Loucy (cell line): ENCODE measurements at regions not wholly inside any gene's neighbourhood (a gene's known extent, or its start where the extent isn't known, plus 50 kb on each side); places are given as distances from the start of the nearest gene placed in this dataset.

ENCODE experiments used
- H2AFZ ChIP-seq: fragments of 200-600 bp; sonication (generic); 2 replicates; pipeline ENCODE4 v1.6.0; 2016; ENCODE audit warnings: antibody characterized with exemption, mild to moderate bottlenecking, low read length, moderate library complexity
- H3F3A ChIP-seq: fragments of 200-600 bp; 2 replicates; pipeline ENCODE4 v1.6.0; 2016; ENCODE audit warnings: antibody characterized with exemption, low read depth, mild to moderate bottlenecking
- H3K27me3 ChIP-seq: fragments of 200-600 bp; sonication (generic); 2 replicates; pipeline ENCODE4 v1.6.1; 2014; ENCODE audit warnings: low read length, mild to moderate bottlenecking; ENCODE audit not compliant: insufficient read depth, poor library complexity, severe bottlenecking
- H3K36me3 ChIP-seq: fragments of 200-600 bp; sonication (generic); 2 replicates; pipeline ENCODE4 v1.6.1; 2016; ENCODE audit warnings: low read length; ENCODE audit not compliant: insufficient read depth
- H3K4me1 ChIP-seq: fragments of 200-600 bp; sonication (generic); 2 replicates; pipeline ENCODE4 v1.5.1; 2014; ENCODE audit warnings: low read length, mild to moderate bottlenecking; ENCODE audit not compliant: insufficient read depth, poor library complexity, severe bottlenecking
- H3K4me2 ChIP-seq: fragments of 200-600 bp; sonication (generic); 2 replicates; pipeline ENCODE4 v1.6.0; 2014; ENCODE audit warnings: antibody characterized with exemption, low read length, low read depth, mild to moderate bottlenecking; ENCODE audit not compliant: poor library complexity, severe bottlenecking
- H3K4me3 ChIP-seq: fragments of 200-600 bp; sonication (generic); 2 replicates; pipeline ENCODE4 v1.5.1; 2014; ENCODE audit warnings: low read length, mild to moderate bottlenecking, mixed read lengths; ENCODE audit not compliant: poor library complexity, severe bottlenecking
- H3K79me2 ChIP-seq: fragments of 200-600 bp; sonication (generic); 2 replicates; pipeline ENCODE4 v1.6.1; 2014; ENCODE audit warnings: low read length; ENCODE audit not compliant: insufficient read depth
- H3K9ac ChIP-seq: fragments of 200-600 bp; sonication (generic); 2 replicates; pipeline ENCODE4 v1.6.0; 2014; ENCODE audit warnings: mild to moderate bottlenecking, low read depth, low read length, moderate library complexity; ENCODE audit not compliant: poor library complexity, severe bottlenecking
- H3K9me2 ChIP-seq: fragments of 200-600 bp; sonication (generic); replicated peaks from 2 replicates; pipeline ENCODE4 v1.6.1; 2016; ENCODE audit warnings: low read depth, low read length, mixed read lengths
- H3K9me3 ChIP-seq: fragments of 200-600 bp; sonication (generic); 2 replicates; pipeline ENCODE4 v1.6.1; 2014; ENCODE audit warnings: mild to moderate bottlenecking, antibody characterized with exemption, low read length, low read depth; ENCODE audit not compliant: insufficient read depth
- H4K20me1 ChIP-seq: fragments of 200-600 bp; sonication (generic); 2 replicates; pipeline ENCODE4 v1.6.0; 2014; ENCODE audit warnings: antibody characterized with exemption, low read length, mild to moderate bottlenecking; ENCODE audit not compliant: insufficient read depth, poor library complexity, severe bottlenecking
- EZH2phosphoT487 ChIP-seq: fragments of 200-600 bp; IDR thresholded peaks from 2 replicates; pipeline ENCODE4 v1.6.1; 2018; ENCODE audit warnings: antibody characterized with exemption, mild to moderate bottlenecking, moderate library complexity, borderline replicate concordance
- TF ChIP-seq, protein P1 (sequence below): fragments of 200-600 bp; sonication (generic); conservative IDR thresholded peaks from 2 replicates; pipeline ENCODE4 v1.5.1; 2014; ENCODE audit warnings: mild to moderate bottlenecking, antibody characterized with exemption, low read length

- Histone ChIP-seq H3K9ac (no peak overlapping the region), H3K79me2 (no peaks in the 10 kb centered on the region), H3K27me3 (no peaks in the 10 kb centered on the region), H3K4me3 (no peak overlapping the region), H3K9me3 (no peaks in the 10 kb centered on the region), H3K9me2 (no peaks in the 10 kb centered on the region), H3K36me3 (no peaks in the 10 kb centered on the region), H4K20me1 (no peaks in the 10 kb centered on the region), H2AFZ (no peak overlapping the region), H3F3A (no peaks in the 10 kb centered on the region), H3K4me1 (no peaks in the 10 kb centered on the region), H3K4me2 (no peak overlapping the region)
- no peak for TF ChIP-seq EZH2phosphoT487
- TF ChIP-seq, protein P1, sequence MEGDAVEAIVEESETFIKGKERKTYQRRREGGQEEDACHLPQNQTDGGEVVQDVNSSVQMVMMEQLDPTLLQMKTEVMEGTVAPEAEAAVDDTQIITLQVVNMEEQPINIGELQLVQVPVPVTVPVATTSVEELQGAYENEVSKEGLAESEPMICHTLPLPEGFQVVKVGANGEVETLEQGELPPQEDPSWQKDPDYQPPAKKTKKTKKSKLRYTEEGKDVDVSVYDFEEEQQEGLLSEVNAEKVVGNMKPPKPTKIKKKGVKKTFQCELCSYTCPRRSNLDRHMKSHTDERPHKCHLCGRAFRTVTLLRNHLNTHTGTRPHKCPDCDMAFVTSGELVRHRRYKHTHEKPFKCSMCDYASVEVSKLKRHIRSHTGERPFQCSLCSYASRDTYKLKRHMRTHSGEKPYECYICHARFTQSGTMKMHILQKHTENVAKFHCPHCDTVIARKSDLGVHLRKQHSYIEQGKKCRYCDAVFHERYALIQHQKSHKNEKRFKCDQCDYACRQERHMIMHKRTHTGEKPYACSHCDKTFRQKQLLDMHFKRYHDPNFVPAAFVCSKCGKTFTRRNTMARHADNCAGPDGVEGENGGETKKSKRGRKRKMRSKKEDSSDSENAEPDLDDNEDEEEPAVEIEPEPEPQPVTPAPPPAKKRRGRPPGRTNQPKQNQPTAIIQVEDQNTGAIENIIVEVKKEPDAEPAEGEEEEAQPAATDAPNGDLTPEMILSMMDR = no peak
Measured at GRCh38 chr13:79943346-79944023, 397.4 kb downstream of the SPRY2 start.

DNA sequence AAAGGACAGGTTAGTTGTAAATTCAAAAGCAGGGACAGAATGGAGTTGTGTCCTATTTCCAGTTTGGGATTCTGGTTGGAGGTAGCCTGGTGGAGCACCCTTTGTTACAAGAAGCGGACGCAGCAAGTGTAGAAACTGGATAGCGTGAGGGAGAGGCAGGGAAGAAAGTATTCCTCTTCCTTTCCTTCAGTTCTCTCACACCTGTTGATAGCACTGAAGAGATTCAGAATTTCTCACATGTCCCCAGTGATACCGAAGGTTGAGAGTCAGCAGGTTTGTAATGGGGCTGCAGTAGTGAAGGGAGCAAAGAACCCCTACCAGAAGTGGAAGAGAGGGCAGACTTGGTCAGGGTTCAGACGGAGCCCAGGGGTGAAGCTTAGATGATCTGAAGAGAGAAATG, 399.2 kb downstream of the SPRY2 start:
- Histone ChIP-seq H3K9ac (no peak overlapping the region), H3K9me3 (no peaks in the 10 kb centered on the region), H3K4me1 (no peaks in the 10 kb centered on the region), H4K20me1 (no peaks in the 10 kb centered on the region), H3K4me3 (no peak overlapping the region), H3K27me3 (no peaks in the 10 kb centered on the region), H3F3A (no peaks in the 10 kb centered on the region), H3K36me3 (no peaks in the 10 kb centered on the region), H2AFZ (no peak overlapping the region), H3K9me2 (no peaks in the 10 kb centered on the region), H3K79me2 (no peaks in the 10 kb centered on the region), H3K4me2 (no peak overlapping the region)
- no peak for TF ChIP-seq EZH2phosphoT487
- TF ChIP-seq, protein P1 = no peak

DNA sequence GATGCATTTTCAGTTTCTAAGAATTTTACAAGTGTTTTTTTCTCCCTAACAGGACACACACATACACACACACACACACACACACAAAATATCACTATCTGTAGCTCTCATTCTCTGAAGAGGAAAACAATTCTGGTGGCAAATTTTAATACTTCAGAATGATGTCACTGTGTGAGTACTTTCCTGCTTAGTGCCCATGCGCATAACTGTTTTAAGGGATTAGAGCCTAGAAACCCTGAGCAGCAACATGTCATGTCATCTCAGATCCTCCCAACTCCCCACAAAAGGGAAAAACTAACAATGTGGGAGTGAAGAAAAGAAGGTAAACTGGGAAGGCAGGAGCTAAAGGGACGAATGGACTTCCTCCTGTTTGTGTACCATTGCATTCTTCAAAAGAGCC, 401.2 kb downstream of the SPRY2 start:
- Histone ChIP-seq H3K9me2 (no peaks in the 10 kb centered on the region), H3K9me3 (no peaks in the 10 kb centered on the region), H3K4me3 (no peak overlapping the region), H3K4me1 (no peaks in the 10 kb centered on the region), H3F3A (no peaks in the 10 kb centered on the region), H3K4me2 (no peak overlapping the region), H3K27me3 (no peaks in the 10 kb centered on the region), H2AFZ (no peak overlapping the region), H3K79me2 (no peaks in the 10 kb centered on the region), H3K9ac (no peak overlapping the region), H3K36me3 (no peaks in the 10 kb centered on the region), H4K20me1 (no peaks in the 10 kb centered on the region)
- TF ChIP-seq, protein P1 = no peak
- TF ChIP-seq EZH2phosphoT487 = no peak
